Activated B cell treated with CpG ODN at 0.5 μM for 24 hours (primary cell): ENCODE measurements at regions not wholly inside any gene's neighbourhood (a gene's known extent, or its start where the extent isn't known, plus 50 kb on each side); places are given as distances from the start of the nearest gene placed in this dataset.

ENCODE experiments used
- ATAC-seq: fragments of 200-7000 bp; cut with Tn5 transposase; one replicate; pipeline ENCODE4 v1.10.0; 2021; ENCODE audit warnings: low read depth, mild to moderate bottlenecking, moderate library complexity
- CTCF ChIA-PET: fragments of 350-600 bp; sonication (Branson Sonifier 250); formaldehyde crosslinking; loops from one replicate; lab custom pipeline; 2021; ENCODE audit warnings: antibody characterized with exemption; lab: Charles Lee
- POLR2A ChIA-PET: fragments of 350-600 bp; sonication (Branson Sonifier 250); formaldehyde crosslinking; loops from one replicate; lab custom pipeline; 2021; ENCODE audit warnings: antibody characterized with exemption; lab: Charles Lee
- DNase-seq: peaks from one replicate; pipeline ENCODE4 v3.0.0; 2022
- H3K27ac Mint-ChIP-seq: one replicate; pipeline ENCODE4 v1.8.0; 2020; ENCODE audit warnings: mixed read lengths
- H3K27me3 Mint-ChIP-seq: one replicate; pipeline ENCODE4 v1.8.0; 2021; ENCODE audit warnings: mixed read lengths
- H3K36me3 Mint-ChIP-seq: one replicate; pipeline ENCODE4 v1.8.0; 2021; ENCODE audit warnings: low read depth, mixed read lengths
- H3K4me1 Mint-ChIP-seq: one replicate; pipeline ENCODE4 v1.8.0; 2021; ENCODE audit warnings: mixed read lengths
- H3K4me3 Mint-ChIP-seq: one replicate; pipeline ENCODE4 v1.8.0; 2020; ENCODE audit warnings: mild to moderate bottlenecking, mixed read lengths
- H3K9me3 Mint-ChIP-seq: one replicate; pipeline ENCODE4 v1.8.0; 2020; ENCODE audit warnings: mixed read lengths
- intact Hi-C: fragments of 100-400 bp; cut with micrococcal nuclease; formaldehyde crosslinking; loops from one replicate; pipeline ENCODE4 v1.15.1; 2024
- TF ChIP-seq, protein P1 (sequence below): fragments of 200-600 bp; IDR thresholded peaks from one replicate; pipeline ENCODE4 v1.8.0; 2022; ENCODE audit warnings: antibody characterized with exemption, mild to moderate bottlenecking

DNA sequence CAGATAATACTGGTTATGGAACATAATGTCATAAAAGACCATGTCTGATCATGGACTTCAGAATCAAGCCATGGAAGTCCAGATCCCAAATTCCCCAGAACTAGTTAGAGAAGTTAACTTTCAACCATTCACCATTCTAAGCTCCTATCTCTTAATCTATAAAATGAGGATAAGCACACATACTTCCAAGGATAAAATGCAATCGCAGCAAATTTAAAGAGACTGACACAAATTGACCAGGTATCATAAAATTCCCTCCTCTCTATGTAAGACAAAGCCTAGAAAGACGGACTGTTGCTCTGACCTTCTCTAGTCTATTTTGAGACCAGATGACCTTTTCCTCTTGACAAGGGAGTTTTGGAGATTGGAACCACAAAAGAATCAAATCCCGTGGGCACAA is 426.7 kb downstream of the PLPP3 start:
- TF ChIP-seq, protein P1, sequence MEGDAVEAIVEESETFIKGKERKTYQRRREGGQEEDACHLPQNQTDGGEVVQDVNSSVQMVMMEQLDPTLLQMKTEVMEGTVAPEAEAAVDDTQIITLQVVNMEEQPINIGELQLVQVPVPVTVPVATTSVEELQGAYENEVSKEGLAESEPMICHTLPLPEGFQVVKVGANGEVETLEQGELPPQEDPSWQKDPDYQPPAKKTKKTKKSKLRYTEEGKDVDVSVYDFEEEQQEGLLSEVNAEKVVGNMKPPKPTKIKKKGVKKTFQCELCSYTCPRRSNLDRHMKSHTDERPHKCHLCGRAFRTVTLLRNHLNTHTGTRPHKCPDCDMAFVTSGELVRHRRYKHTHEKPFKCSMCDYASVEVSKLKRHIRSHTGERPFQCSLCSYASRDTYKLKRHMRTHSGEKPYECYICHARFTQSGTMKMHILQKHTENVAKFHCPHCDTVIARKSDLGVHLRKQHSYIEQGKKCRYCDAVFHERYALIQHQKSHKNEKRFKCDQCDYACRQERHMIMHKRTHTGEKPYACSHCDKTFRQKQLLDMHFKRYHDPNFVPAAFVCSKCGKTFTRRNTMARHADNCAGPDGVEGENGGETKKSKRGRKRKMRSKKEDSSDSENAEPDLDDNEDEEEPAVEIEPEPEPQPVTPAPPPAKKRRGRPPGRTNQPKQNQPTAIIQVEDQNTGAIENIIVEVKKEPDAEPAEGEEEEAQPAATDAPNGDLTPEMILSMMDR, result no peak
- POLR2A ChIA-PET, result no interaction called here
- Mint-ChIP-seq H3K4me3 (no peak overlapping the region), H3K36me3 (no peaks in the 10 kb centered on the region), H3K27me3 (peaks cover 8% of the 10 kb centered on the region), H3K4me1 (no peaks in the 10 kb centered on the region), H3K27ac (no peak overlapping the region), H3K9me3 (no peaks in the 10 kb centered on the region)
- ATAC-seq (no peak), DNase-seq (no peak)
- CTCF ChIA-PET, result no interaction called here
- intact Hi-C loops, result no loop called here

GRCh38 chr1:56151402-56151801 is 428.0 kb downstream of the PLPP3 start:
- no peaks in the 10 kb centered on the region for H3K36me3 Mint-ChIP-seq
- no peak for ATAC-seq
- TF ChIP-seq, protein P1, result no peak
- peaks cover 8% of the 10 kb centered on the region for H3K27me3 Mint-ChIP-seq
- POLR2A ChIA-PET, result no interaction called here
- H3K9me3 Mint-ChIP-seq, result no peaks in the 10 kb centered on the region
- H3K27ac Mint-ChIP-seq, result no peak overlapping the region
- intact Hi-C loops, result no loop called here
- H3K4me1 Mint-ChIP-seq, result no peaks in the 10 kb centered on the region
- no peak for DNase-seq
- no peak overlapping the region for H3K4me3 Mint-ChIP-seq
- CTCF ChIA-PET, result no interaction called here

- POLR2A ChIA-PET, result no interaction called here
- Mint-ChIP-seq H3K9me3 (no peaks in the 10 kb centered on the region), H3K27ac (no peak overlapping the region), H3K36me3 (no peaks in the 10 kb centered on the region), H3K27me3 (peaks cover 8% of the 10 kb centered on the region), H3K4me3 (no peak overlapping the region), H3K4me1 (no peaks in the 10 kb centered on the region)
- intact Hi-C loops, result no loop called here
- TF ChIP-seq, protein P1, result no peak
- DNase-seq (no peak), ATAC-seq (no peak)
- CTCF ChIA-PET, result no interaction called here
Observed at GRCh38 chr1:56150441-56151215, 428.7 kb downstream of the PLPP3 start.

DNA sequence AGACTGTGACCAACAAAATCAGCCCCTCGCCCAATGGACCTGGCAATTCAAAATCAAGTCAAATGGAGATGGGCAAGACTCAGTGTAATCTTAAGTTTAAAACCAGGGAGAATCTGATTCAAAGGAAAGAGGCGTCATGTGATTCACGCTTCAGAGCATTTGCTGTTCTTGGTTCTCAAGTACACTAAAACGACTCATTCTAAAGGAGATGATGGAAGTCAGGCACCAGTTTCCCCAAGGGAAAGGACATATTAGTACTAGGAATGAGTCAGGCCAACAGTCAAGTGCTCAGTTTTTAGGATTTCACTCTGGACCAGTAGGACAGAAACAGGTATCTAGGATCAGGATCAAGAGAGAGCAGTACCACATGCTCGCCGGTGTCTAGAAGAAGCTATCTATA is 429.6 kb downstream of the PLPP3 start:
- no peak for DNase-seq
- Mint-ChIP-seq H3K36me3 (no peaks in the 10 kb centered on the region), H3K9me3 (no peaks in the 10 kb centered on the region), H3K27me3 (peaks cover 8% of the 10 kb centered on the region), H3K4me3 (no peak overlapping the region), H3K4me1 (no peaks in the 10 kb centered on the region), H3K27ac (no peak overlapping the region)
- intact Hi-C loops, result no loop called here
- no peak for ATAC-seq
- ChIA-PET POLR2A (no interaction called here), CTCF (no interaction called here)
- TF ChIP-seq, protein P1, result no peak

DNA sequence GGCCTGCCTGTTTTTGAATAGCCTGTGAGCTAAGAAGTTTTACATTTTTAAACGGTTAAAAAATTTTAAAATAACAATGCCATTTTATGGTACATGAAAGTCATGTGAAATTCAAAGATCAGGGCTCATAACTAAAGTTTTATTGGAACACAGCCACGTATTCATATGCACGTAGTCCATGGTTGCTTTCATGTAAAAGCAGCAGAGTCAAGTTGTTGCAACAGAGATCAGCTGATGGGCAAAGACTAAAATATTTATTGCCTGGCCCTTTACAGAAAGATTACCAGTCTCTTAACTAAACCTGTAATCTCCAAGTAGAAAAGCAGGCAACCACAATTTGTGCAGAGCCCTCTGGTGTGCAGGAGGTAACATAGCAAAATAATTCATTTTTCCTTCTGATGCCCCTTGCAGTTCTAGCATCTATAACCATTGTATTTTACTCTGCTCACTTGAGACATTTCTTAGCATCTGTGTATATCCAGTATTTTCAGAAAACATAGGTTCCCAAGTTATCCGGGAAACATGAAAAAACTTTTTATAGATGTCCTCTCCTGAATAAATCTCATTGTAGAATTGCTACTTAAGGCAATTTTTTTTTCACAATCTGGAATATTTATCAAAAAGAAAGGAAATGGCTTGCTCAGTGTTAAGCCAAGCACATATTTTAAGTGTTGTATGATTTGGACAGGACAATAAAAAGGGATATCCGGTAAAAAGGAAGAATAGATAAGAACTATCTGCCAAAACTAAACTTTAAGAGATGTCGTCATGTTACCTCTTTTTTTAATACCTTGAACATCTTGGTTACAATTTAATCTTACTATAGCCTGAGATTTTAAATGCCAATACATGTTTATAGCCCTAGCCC is 430.8 kb downstream of the PLPP3 start:
- POLR2A ChIA-PET, result no interaction called here
- H3K9me3 Mint-ChIP-seq, result no peaks in the 10 kb centered on the region
- TF ChIP-seq, protein P1, result no peak
- DNase-seq, result no peak
- H3K4me3 Mint-ChIP-seq, result no peak overlapping the region
- CTCF ChIA-PET, result interaction anchor here (1.1 kb wide), 1 partner anchor 431 kb away, joined by 4 read pairs; the partner anchor contains the start of gene PLPP3
- no peak for ATAC-seq
- no peak overlapping the region for H3K27ac Mint-ChIP-seq
- no peaks in the 10 kb centered on the region for H3K36me3 Mint-ChIP-seq
- H3K4me1 Mint-ChIP-seq, result no peaks in the 10 kb centered on the region
- H3K27me3 Mint-ChIP-seq, result peaks cover 8% of the 10 kb centered on the region
- intact Hi-C loops, result no loop called here
